Adrenal gland (tissue), 9 donors: ENCODE measurements at regions not wholly inside any gene's neighbourhood (a gene's known extent, or its start where the extent isn't known, plus 50 kb on each side); places are given as distances from the start of the nearest gene placed in this dataset.

Experiments used
- DNase-seq, 7 donors: peaks; one replicate each; pipeline ENCODE4 v3.0.0-alpha.2; 2019 to 2020
- H3K27ac ChIP-seq, 5 donors: fragments of 200-600 bp; sonication (generic) in 4 of 5; 1 replicate in 3 of 5; 2 replicates in 2 of 5; pipeline versions ENCODE4 v1.5.1 to v1.8.0; 2016 to 2020; ENCODE audit warnings: mild to moderate bottlenecking in 1 of 5
- H3K27me3 ChIP-seq: fragments of 200-600 bp; 2 replicates; pipeline ENCODE4 v1.8.0; 2021
- H3K36me3 ChIP-seq, 2 donors: fragments of 200-600 bp; replicated peaks in 1 of 2; 1 replicate in 1 of 2; 2 replicates in 1 of 2; pipeline versions ENCODE4 v1.5.1 to v1.8.0; 2018 to 2022
- H3K4me1 ChIP-seq, 2 donors: fragments of 200-600 bp; replicated peaks in 1 of 2; 1 replicate in 1 of 2; 2 replicates in 1 of 2; pipeline versions ENCODE4 v1.5.1 to v1.8.0; 2018 to 2021
- H3K4me3 ChIP-seq, 4 donors: fragments of 200-600 bp; sonication (generic) in 3 of 4; one replicate each; pipeline ENCODE4 v1.5.1; 2016 to 2018
- H3K9me3 ChIP-seq, 3 donors: fragments of 200-600 bp; sonication (generic) in 1 of 3; replicated peaks in 1 of 3; 1 replicate in 2 of 3; 2 replicates in 1 of 3; pipeline versions ENCODE4 v1.5.1 to v1.8.0; 2016 to 2021
- POLR2A ChIP-seq, 2 donors: fragments of 450-650 bp; IDR thresholded peaks; one replicate each; pipeline ENCODE4 v1.6.1; 2017; ENCODE audit warnings: antibody characterized with exemption in 2 of 2, mild to moderate bottlenecking in 2 of 2, moderate library complexity in 1 of 2
- WGBS, 4 donors: extraction: QIAGEN DNeasy Blood & Tissue Kit in 2 of 4; methylation state at CpG; one replicate each; pipeline versions ENCODE4 v1.1.5 to v1.1.7; 2013 to 2017; 5-methylcytosine and 5-hydroxymethylcytosine counted together
- intact Hi-C, 2 donors: fragments of 100-400 bp; cut with DNase I; formaldehyde crosslinking; loops; one replicate each; pipeline versions ENCODE4 v1.14.1 to v1.15.0; 2022 to 2023
- TF ChIP-seq, protein P1 (sequence below), 6 experiments: fragments of 450-650 bp in 4 of 6; fragments of 200-600 bp in 2 of 6; sonication (generic) in 1 of 6; IDR thresholded peaks; 1 replicate in 5 of 6; 2 replicates in 1 of 6; pipeline versions ENCODE4 v1.5.1 to v1.8.0; 2016 to 2021; ENCODE audit warnings: antibody characterized with exemption in 6 of 6, mild to moderate bottlenecking in 2 of 6, moderate library complexity in 1 of 6
- donor health status: healthy with polysubstance abuse.
- donor health status: Bipolar disorder and iron deficiency.
- donor health status: DM: yes; HTN: yes; CAD: no.
- donor health status: DM: no; HTN: no; CAD: no.
- donor health status: DM: no; HTN: no; CAD: no.

DNA sequence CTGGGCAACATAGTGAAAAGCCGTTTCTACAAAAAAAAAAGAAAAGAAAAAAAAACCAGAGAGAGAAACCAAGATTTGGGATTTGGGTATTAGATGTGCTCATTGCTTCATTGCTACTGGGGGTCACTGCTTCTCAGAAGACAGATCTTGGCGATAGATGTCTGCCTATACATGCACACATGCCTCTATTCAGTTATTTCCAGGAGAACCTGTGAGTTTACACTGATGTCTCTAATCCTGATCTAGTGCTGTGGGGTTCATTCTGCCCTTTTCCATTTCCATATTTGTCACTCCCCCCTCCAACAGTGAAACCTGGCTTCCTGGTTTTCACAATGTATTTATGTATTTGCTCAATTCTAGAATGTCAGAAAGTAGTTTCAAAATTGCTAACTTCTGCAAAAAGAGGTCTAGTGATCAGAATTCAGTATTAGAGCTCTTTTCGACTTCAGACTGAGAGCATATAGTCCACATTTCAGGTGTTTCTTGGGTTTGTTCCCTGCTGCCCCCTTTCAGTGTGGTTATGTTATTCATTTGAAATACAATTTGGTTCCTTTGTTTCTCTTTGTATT is 111.0 kb downstream of the SLC25A47 start:
- Histone ChIP-seq H3K27me3 (no peaks in the 10 kb centered on the region), H3K4me3 (no peak overlapping the region), H3K27ac (no peak overlapping the region), H3K9me3 (no peaks in the 10 kb centered on the region), H3K36me3 (no peaks in the 10 kb centered on the region), H3K4me1 (peaks cover 0 to 24% of the 10 kb centered on the region in 2 donors)
- peak in 1 of 7 donors; percentile 4 for DNase-seq
- WGBS, 4 donors = 76 to 91% (median 83%) methylated on average over 3 of the region's 3 CpGs
- intact Hi-C loops = no loop called here
- no peak for TF ChIP-seq POLR2A (IDR thresholded peaks at IDR 0.05)
- TF ChIP-seq, protein P1, sequence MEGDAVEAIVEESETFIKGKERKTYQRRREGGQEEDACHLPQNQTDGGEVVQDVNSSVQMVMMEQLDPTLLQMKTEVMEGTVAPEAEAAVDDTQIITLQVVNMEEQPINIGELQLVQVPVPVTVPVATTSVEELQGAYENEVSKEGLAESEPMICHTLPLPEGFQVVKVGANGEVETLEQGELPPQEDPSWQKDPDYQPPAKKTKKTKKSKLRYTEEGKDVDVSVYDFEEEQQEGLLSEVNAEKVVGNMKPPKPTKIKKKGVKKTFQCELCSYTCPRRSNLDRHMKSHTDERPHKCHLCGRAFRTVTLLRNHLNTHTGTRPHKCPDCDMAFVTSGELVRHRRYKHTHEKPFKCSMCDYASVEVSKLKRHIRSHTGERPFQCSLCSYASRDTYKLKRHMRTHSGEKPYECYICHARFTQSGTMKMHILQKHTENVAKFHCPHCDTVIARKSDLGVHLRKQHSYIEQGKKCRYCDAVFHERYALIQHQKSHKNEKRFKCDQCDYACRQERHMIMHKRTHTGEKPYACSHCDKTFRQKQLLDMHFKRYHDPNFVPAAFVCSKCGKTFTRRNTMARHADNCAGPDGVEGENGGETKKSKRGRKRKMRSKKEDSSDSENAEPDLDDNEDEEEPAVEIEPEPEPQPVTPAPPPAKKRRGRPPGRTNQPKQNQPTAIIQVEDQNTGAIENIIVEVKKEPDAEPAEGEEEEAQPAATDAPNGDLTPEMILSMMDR (IDR thresholded peaks at IDR 0.05) = no peak

DNA sequence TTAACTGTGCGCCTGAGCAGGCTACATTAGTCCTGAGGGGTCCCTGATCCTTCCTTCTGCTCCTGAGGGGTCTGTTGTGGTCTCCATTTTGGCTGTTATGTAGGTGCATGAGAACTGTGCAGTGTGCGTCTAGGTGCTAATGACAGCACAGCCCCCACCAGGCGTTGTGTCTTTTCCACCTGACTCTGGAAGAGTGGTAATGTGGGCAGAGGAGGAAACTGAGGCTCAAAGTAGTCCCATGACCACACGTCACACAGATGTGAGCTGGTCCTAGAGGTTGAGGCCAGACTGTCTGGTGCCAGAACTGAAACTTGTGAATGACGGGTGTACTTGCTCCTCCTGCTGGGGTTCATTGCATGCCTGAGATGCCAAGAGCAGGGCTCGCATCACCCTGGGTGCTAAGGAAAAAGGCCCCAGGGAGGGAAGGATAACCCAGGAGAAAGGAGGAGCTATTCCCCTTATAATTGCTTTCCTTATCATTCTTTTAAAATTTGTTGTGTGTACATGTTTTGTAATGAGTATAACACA is 111.8 kb downstream of the SLC25A47 start:
- Histone ChIP-seq H3K27me3 (no peaks in the 10 kb centered on the region), H3K4me1 (peaks cover 0 to 33% of the 10 kb centered on the region in 2 donors), H3K36me3 (no peaks in the 10 kb centered on the region), H3K9me3 (no peaks in the 10 kb centered on the region), H3K4me3 (no peak overlapping the region), H3K27ac (peak overlapping the region in 1 of 5 donors; percentile 31)
- 90 to 96% (median 94%) methylated on average over 4 to 6 of the region's 6 CpGs for WGBS, 4 donors
- intact Hi-C loops = no loop called here
- no peak for TF ChIP-seq POLR2A (IDR thresholded peaks at IDR 0.05)
- TF ChIP-seq, protein P1 (IDR thresholded peaks at IDR 0.05) = no peak
- peak in 1 of 7 donors; percentile 45 for DNase-seq

DNA sequence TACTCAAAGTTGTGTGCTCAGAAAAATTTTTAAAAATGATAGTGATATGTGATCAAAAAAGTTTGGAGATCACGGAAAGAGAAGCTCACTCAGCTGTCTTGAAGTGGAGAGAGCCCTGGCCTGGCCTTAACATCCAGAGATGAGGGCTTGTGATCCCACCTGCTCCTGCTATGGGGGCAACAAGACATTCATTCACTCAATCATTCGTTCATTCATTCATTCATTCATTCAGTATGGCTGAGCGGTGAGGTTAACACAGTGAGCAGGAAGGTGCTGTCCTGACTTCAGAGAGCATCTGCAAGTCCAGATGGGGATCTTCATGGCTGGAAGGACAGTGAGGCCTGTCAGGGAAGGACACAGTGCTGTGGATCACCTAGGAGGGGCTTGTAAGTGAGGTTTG is 112.3 kb downstream of the SLC25A47 start:
- Histone ChIP-seq H3K9me3 (no peaks in the 10 kb centered on the region), H3K4me1 (peaks cover 3 to 38% of the 10 kb centered on the region in 2 donors), H3K27me3 (no peaks in the 10 kb centered on the region), H3K4me3 (no peak overlapping the region), H3K36me3 (no peaks in the 10 kb centered on the region), H3K27ac (peak overlapping the region in 1 of 5 donors; percentile 31)
- DNase-seq = peak in 1 of 7 donors; percentile 42
- TF ChIP-seq, protein P1 (IDR thresholded peaks at IDR 0.05) = no peak
- no peak for TF ChIP-seq POLR2A (IDR thresholded peaks at IDR 0.05)
- intact Hi-C loops = no loop called here
- 74 to 84% (median 78%) methylated on average over 3 of the region's 3 CpGs for WGBS, 4 donors

DNA sequence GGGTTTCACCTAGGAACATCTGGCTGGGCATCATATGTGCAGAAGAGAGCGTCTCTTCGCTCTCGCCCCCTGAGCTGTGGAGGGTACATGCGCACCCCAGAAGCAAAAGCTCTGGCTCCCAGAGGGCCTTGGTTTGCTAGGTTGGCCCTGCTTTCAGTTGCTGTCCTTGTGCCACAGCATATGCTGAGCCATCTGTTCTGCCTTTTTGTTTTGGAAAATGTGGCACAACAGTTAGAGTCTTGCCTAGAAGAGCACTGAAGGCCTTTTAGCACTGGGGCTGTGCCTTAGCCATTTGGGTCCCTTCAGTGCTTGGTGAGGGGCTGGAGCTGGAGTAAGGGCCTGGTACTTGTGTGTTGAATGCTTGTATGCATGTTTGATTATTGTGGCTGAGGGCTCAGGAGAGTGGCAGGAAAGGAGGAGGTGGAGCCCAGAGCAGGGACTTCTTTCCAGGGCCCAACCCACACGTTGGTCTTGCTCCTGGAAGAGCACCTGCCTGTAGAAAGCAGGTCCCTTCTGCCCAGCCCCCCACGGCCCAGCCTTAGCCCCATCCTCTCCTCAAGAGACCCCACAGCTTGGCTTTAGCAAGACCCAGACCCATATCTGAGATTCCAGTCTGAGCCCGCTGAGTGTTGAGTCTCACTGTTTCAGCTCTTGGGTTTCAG is 113.7 kb downstream of the SLC25A47 start:
- TF ChIP-seq, protein P1 (IDR thresholded peaks at IDR 0.05) = no peak
- TF ChIP-seq POLR2A (IDR thresholded peaks at IDR 0.05) = no peak
- no peaks in the 10 kb centered on the region for H3K27me3 ChIP-seq
- H3K4me3 ChIP-seq = no peak overlapping the region
- peak overlapping the region in 1 of 5 donors; percentile 62 for H3K27ac ChIP-seq
- intact Hi-C loops = no loop called here
- no peaks in the 10 kb centered on the region for H3K9me3 ChIP-seq
- peaks cover 6 to 52% of the 10 kb centered on the region in 2 donors for H3K4me1 ChIP-seq
- no peaks in the 10 kb centered on the region for H3K36me3 ChIP-seq
- no peak for DNase-seq
- WGBS, 4 donors = 88 to 93% (median 92%) methylated on average over 7 of the region's 7 CpGs
